T-helper 2 cell (primary cell): ENCODE measurements at regions not wholly inside any gene's neighbourhood (a gene's known extent, or its start where the extent isn't known, plus 50 kb on each side); places are given as distances from the start of the nearest gene placed in this dataset.
"Not testable (repeated sequence)": the region's sequence is repeated elsewhere in the genome, so short reads cannot be mapped to it uniquely, and the experiment has no call there.

Experiments used
- DNase-seq, 5 experiments: peaks; one replicate each; pipeline versions ENCODE4 v3.0.0 to v3.0.0-alpha.2; 2012 to 2022

- DNase-seq: no peak
Measured at GRCh38 chr10:130351466-130352290, 215.5 kb downstream of the GLRX3 start.

- no peak for DNase-seq
Measured at GRCh38 chr10:130352291-130352645, 216.1 kb downstream of the GLRX3 start.

GRCh38 chr10:130353928-130354572, 217.9 kb downstream of the GLRX3 start:
- no peak for DNase-seq

GRCh38 chr10:130354573-130354954, 218.4 kb downstream of the GLRX3 start:
- DNase-seq: no peak

GRCh38 chr10:130354976-130355795, 219.0 kb downstream of the GLRX3 start:
- DNase-seq: no peak

GRCh38 chr10:130356429-130356828, 220.2 kb downstream of the GLRX3 start:
- not testable (repeated sequence) for DNase-seq

GRCh38 chr10:130357226-130357625, 221.0 kb downstream of the GLRX3 start:
- DNase-seq: no peak

GRCh38 chr10:130357951-130358350, 221.8 kb downstream of the GLRX3 start:
- DNase-seq: no peak

GRCh38 chr10:130358981-130359650, 222.9 kb downstream of the GLRX3 start:
- no peak for DNase-seq

GRCh38 chr10:130359711-130360110, 223.5 kb downstream of the GLRX3 start:
- no peak for DNase-seq

- no peak for DNase-seq
Measured at GRCh38 chr10:130360826-130361311, 224.7 kb downstream of the GLRX3 start.

GRCh38 chr10:130361351-130362105, 225.3 kb downstream of the GLRX3 start:
- no peak for DNase-seq

- DNase-seq: no peak
Measured at GRCh38 chr10:130362308-130362761, 226.1 kb downstream of the GLRX3 start.

GRCh38 chr10:130363051-130363450, 226.9 kb downstream of the GLRX3 start:
- DNase-seq: no peak

- no peak for DNase-seq
Measured at GRCh38 chr10:130363899-130364445, 227.8 kb downstream of the GLRX3 start.

- no peak for DNase-seq
Measured at GRCh38 chr10:130364631-130365411, 228.6 kb downstream of the GLRX3 start.

- DNase-seq: no peak
Measured at GRCh38 chr10:130368761-130369560, 232.8 kb downstream of the GLRX3 start.

GRCh38 chr10:130369645-130370381, 233.6 kb downstream of the GLRX3 start:
- DNase-seq: no peak

GRCh38 chr10:130370721-130371120, 234.5 kb downstream of the GLRX3 start:
- DNase-seq: no peak
